A549 (cell line): ENCODE measurements at regions not wholly inside any gene's neighbourhood (a gene's known extent, or its start where the extent isn't known, plus 50 kb on each side); places are given as distances from the start of the nearest gene placed in this dataset.

ENCODE experiments used
- POLR2A ChIP-seq: IDR thresholded peaks from 2 replicates; pipeline ENCODE4 v1.6.1; 2012; ENCODE audit warnings: mild to moderate bottlenecking, low read length
- POLR2AphosphoS2 ChIP-seq: conservative IDR thresholded peaks from 2 replicates; pipeline ENCODE4 v1.6.1; 2012; ENCODE audit warnings: low read length, improper control_type of control experiment, inconsistent platforms

GRCh38 chr14:47921133-47921532, 245.7 kb upstream of the MDGA2 start:
- TF ChIP-seq POLR2A (no peak), POLR2AphosphoS2 (no peak)
